ENCODE measurements at regions not wholly inside any gene's neighbourhood (a gene's known extent, or its start where the extent isn't known, plus 50 kb on each side); places are given as distances from the start of the nearest gene placed in this dataset.

GRCh38 chr9:115254287-115255180 lies 136.6 kb upstream of the TNC start:
- no peak for DNase-seq (ENCODE audit: low read depth)

- no peak for DNase-seq (ENCODE audit: low read depth)
Observed at GRCh38 chr9:115261656-115262081, 143.7 kb upstream of the TNC start.

DNA sequence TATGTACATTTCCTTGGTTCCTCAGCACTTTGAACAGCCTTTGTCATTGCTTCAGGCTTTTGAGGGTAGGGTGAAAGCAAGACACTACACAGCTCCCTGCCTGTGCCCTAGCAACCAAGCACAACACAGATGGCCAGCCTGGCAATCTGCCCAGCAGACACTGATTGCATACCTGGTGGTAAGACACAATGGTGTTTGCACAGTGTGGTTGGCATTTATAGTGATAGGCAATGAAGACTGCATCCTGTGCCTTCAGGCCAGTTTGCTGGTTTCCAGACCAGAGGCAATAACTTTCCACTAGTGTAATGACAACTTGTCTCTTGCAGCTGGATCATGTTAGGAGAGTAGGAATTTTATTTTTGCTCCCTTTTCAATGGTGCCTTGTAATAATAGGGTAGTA lies 144.5 kb upstream of the TNC start:
- DNase-seq (ENCODE audit: low read depth), result no peak

- DNase-seq (ENCODE audit: low read depth), result no peak
Observed at GRCh38 chr9:115262952-115263351, 145.0 kb upstream of the TNC start.

GRCh38 chr9:115263371-115264075 lies 145.6 kb upstream of the TNC start:
- no peak for DNase-seq (ENCODE audit: low read depth)

DNA sequence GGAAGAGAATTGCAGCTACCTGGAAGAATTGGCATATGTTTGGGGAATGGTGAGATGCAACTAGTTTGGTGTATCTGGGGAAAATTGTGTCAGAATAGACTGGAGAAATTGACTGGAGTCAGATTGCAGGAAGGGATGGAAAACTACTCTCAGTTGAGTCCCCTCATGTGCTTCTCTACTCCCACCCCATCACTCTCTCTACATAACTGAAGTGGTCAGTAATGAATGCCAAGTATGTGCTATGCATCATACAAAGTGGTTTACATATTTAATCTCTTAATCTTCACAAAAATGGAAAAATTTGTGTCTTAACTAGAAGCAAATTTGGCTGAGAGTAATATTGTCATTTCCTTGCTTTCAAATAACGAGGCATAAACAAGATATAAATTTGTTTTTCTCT lies 146.4 kb upstream of the TNC start:
- no peak for DNase-seq (ENCODE audit: low read depth)

DNA sequence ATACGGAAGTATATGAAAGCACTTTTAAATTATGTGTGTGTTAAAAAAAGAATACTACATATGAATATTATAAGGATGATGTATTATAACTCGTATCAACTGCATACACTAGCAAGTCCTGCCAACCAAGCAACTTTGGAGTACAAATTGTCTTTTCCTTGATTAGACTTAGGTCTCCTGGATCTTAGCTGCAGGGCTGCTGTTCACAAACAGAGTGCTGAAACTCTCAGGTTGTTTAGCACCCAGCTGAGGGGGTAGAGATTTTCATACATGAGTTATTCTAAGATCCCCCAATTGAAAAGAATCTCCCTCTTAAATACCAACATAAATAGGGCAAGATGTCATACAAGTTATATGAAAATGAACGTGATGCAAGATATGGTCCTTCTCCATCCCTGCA lies 149.8 kb upstream of the TNC start:
- DNase-seq (ENCODE audit: low read depth), result no peak

- no peak for DNase-seq (ENCODE audit: low read depth)
Observed at GRCh38 chr9:115275753-115276152, 157.8 kb upstream of the TNC start.

- no peak for DNase-seq (ENCODE audit: low read depth)
Observed at GRCh38 chr9:115276621-115277020, 158.7 kb upstream of the TNC start.

DNA sequence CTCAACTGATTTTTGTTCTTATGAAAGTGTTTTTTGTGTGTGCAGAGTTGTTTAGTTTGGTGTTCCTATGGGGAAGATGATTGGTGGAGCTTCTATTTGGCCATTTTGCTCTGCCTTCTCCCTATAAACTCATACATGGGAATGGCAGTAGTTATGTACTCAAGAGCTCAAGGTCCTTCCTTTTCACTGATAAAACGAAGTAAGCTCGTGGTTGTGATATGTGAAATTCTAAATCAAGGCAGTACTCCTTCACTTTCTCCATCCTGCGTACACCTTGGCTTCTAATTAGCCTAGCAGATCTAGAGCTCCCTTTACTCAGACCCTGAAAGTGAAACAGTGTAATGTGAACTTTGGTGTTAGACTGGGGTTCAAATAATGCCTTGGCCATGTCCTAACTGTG lies 159.3 kb upstream of the TNC start:
- DNase-seq (ENCODE audit: low read depth), result no peak

DNA sequence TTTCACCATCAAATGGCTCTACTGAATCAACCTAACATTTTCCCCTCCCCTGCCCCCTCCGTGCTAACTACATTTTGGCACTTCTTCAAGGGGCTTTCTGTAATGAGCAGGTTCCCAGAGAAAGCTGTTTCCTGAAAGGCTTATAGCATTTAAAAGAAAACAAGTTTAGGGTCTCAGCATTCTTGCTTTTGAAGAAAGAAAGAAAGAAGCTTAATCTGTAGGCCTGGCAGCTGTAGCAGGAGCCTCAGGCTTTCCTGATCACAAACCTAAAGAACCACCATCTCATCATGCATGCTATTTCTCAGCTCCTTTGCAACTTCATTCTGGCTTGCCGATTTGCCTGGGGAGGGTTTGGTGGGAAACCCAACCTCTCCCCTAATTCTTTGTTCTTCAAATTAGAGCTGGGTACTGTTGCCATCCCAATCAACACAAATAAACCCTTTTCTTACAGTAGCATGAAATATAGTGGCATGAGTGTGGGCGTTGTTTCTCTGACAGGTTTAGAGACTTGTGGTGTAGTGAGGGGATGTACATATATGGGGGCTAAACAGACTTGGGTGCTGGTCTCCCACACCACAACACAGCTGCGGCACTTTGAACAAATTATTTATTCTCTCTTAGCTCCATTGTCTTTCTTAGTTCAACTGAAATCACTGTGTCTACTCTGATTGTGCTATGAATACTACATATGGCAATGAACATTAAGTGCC lies 160.5 kb upstream of the TNC start:
- DNase-seq (ENCODE audit: low read depth), result no peak

- no peak for DNase-seq (ENCODE audit: low read depth)
Observed at GRCh38 chr9:115283395-115283794, 165.4 kb upstream of the TNC start.

GRCh38 chr9:115285836-115286235 lies 167.9 kb upstream of the TNC start:
- DNase-seq (ENCODE audit: low read depth), result no peak

GRCh38 chr9:115286411-115286810 lies 168.5 kb upstream of the TNC start:
- no peak for DNase-seq (ENCODE audit: low read depth)

- peak; percentile 53 for DNase-seq (ENCODE audit: low read depth)
Observed at GRCh38 chr9:115289757-115290208, 171.8 kb upstream of the TNC start.

DNA sequence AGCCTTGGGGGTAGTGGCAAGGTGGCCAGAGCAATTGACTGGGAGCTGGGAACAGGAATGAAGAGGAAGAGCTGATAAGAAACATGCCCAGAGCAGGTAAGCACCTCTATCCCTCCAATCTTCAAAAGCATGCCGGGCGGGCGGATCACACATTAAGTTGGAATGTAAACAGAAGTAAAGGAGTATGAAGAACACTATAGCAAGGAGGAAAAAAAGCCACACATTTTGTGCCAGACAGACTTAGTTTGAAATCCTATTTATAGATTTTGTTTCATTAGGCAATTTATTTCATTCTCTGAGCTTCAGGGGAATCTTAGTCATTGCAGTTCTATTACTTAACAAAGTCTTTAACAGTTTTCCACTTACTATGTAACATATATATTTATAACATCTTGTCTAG lies 173.9 kb upstream of the TNC start:
- DNase-seq (ENCODE audit: low read depth), result no peak

- DNase-seq (ENCODE audit: low read depth), result no peak
Observed at GRCh38 chr9:115292584-115293279, 174.8 kb upstream of the TNC start.

DNA sequence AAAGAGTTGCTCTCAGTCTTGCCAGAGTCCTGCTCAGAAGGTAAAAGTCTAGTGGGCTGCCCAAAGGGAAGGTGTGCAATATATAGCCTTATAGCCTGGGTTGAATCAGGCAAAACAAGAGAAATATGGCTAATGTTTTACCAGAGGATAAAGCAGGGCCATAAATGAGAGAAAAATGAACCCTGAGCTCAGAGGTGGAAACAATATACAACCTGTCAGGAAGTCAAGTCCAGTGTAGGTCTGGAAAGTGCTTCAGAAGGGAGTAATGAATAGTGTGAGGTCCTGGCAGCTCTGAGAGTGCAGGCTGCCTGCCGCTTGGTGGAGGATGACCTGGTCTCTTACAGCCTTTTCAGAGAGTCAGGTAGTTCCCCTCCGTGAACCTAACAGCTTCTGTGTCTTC lies 177.8 kb upstream of the TNC start:
- DNase-seq (ENCODE audit: low read depth), result no peak

DNA sequence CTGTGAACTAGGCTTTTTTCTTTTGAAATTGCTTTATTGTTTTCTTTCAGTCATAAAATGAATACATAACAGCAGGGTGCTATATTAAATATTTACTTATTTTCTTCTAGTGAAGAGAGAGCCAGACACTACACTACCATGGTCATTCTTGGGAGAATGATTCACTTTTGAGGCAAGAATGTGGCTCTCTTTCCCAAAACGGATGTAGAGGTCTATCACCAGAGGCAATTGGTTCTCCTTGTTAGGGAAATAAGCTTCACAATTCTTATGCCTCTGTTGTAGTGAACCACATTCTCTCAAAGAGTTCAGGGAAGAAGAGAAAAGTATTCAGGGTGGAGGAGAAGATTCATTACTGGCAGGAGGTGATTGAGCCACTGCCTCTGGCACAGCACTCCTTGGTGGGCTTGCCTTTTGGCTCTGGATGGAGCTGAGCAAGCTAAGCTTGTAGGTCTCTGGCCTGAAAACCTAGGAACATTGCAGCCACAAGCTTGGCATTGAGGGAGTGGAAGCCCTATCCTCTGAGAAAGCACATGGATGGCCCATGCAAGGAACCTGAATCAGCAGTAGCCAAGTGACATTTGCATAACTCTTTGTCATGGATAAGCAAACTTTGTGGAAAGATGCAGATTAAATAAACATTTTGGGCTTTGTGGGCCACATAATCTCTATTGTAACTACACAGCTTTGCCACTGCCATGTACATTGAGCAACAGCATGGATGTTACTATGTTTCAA lies 179.0 kb upstream of the TNC start:
- DNase-seq (ENCODE audit: low read depth), result no peak

GRCh38 chr9:115300116-115300515 lies 182.2 kb upstream of the TNC start:
- DNase-seq (ENCODE audit: low read depth), result no peak

GRCh38 chr9:115300874-115301273 lies 182.9 kb upstream of the TNC start:
- no peak for DNase-seq (ENCODE audit: low read depth)

Data from HS-27A (cell line).